Nephron (organoid): ENCODE measurements at regions not wholly inside any gene's neighbourhood (a gene's known extent, or its start where the extent isn't known, plus 50 kb on each side); places are given as distances from the start of the nearest gene placed in this dataset.

ENCODE experiments used
- H3K27ac Mint-ChIP-seq, 3 experiments: 2 replicates each; pipeline ENCODE4 v1.8.0; 2020; ENCODE audit warnings: mixed read lengths in 3 of 3, mild to moderate bottlenecking in 2 of 3, moderate library complexity in 1 of 3
- H3K27me3 Mint-ChIP-seq: 2 replicates; pipeline ENCODE4 v1.8.0; 2021; ENCODE audit warnings: low read depth, mild to moderate bottlenecking, moderate library complexity, mixed read lengths
- H3K36me3 Mint-ChIP-seq: 2 replicates; pipeline ENCODE4 v1.8.0; 2020; ENCODE audit warnings: low read depth, mixed read lengths
- H3K4me1 Mint-ChIP-seq: 2 replicates; pipeline ENCODE4 v1.8.0; 2020; ENCODE audit warnings: mixed read lengths
- H3K4me3 Mint-ChIP-seq, 3 experiments: 2 replicates each; pipeline ENCODE4 v1.8.0; 2020; ENCODE audit warnings: mild to moderate bottlenecking in 3 of 3, mixed read lengths in 3 of 3, moderate library complexity in 2 of 3
- H3K9me3 Mint-ChIP-seq: 2 replicates; pipeline ENCODE4 v1.8.0; 2020; ENCODE audit warnings: mixed read lengths
- TF ChIP-seq, protein P1 (sequence below), 3 experiments: fragments of 200-600 bp; sonication (generic); IDR thresholded peaks; one replicate each; pipeline ENCODE4 v1.5.0; 2021; ENCODE audit warnings: antibody characterized with exemption in 3 of 3; ENCODE audit not compliant: unreplicated experiment in 3 of 3

GRCh38 chr21:33126569-33126968, 56.6 kb downstream of the OLIG1 start:
- TF ChIP-seq, protein P1, sequence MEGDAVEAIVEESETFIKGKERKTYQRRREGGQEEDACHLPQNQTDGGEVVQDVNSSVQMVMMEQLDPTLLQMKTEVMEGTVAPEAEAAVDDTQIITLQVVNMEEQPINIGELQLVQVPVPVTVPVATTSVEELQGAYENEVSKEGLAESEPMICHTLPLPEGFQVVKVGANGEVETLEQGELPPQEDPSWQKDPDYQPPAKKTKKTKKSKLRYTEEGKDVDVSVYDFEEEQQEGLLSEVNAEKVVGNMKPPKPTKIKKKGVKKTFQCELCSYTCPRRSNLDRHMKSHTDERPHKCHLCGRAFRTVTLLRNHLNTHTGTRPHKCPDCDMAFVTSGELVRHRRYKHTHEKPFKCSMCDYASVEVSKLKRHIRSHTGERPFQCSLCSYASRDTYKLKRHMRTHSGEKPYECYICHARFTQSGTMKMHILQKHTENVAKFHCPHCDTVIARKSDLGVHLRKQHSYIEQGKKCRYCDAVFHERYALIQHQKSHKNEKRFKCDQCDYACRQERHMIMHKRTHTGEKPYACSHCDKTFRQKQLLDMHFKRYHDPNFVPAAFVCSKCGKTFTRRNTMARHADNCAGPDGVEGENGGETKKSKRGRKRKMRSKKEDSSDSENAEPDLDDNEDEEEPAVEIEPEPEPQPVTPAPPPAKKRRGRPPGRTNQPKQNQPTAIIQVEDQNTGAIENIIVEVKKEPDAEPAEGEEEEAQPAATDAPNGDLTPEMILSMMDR (IDR thresholded peaks at IDR 0.05; ENCODE audit: unreplicated experiment in 3 of 3) = no peak
- Mint-ChIP-seq H3K4me3 (no peak overlapping the region), H3K36me3 (no peaks in the 10 kb centered on the region), H3K9me3 (no peaks in the 10 kb centered on the region), H3K27me3 (peaks cover 63% of the 10 kb centered on the region), H3K4me1 (peaks cover 10% of the 10 kb centered on the region), H3K27ac (no peak overlapping the region)

GRCh38 chr21:33127154-33127867, 57.4 kb downstream of the OLIG1 start:
- TF ChIP-seq, protein P1 (IDR thresholded peaks at IDR 0.05; ENCODE audit: unreplicated experiment in 3 of 3) = peak; percentile 71 to 75 (median 72)
- Mint-ChIP-seq H3K27ac (no peak overlapping the region), H3K4me3 (peak overlapping the region; percentile 69 to 78 (median 73)), H3K9me3 (no peaks in the 10 kb centered on the region), H3K36me3 (no peaks in the 10 kb centered on the region), H3K27me3 (peaks cover 68% of the 10 kb centered on the region), H3K4me1 (peaks cover 10% of the 10 kb centered on the region)

- Mint-ChIP-seq H3K9me3 (no peaks in the 10 kb centered on the region), H3K4me3 (no peak overlapping the region), H3K4me1 (peaks cover 10% of the 10 kb centered on the region), H3K36me3 (no peaks in the 10 kb centered on the region), H3K27me3 (peaks cover 73% of the 10 kb centered on the region), H3K27ac (no peak overlapping the region)
- TF ChIP-seq, protein P1 (IDR thresholded peaks at IDR 0.05; ENCODE audit: unreplicated experiment in 3 of 3) = no peak
These were observed 57.9 kb downstream of the OLIG1 start for GRCh38 chr21:33127868-33128242.

DNA sequence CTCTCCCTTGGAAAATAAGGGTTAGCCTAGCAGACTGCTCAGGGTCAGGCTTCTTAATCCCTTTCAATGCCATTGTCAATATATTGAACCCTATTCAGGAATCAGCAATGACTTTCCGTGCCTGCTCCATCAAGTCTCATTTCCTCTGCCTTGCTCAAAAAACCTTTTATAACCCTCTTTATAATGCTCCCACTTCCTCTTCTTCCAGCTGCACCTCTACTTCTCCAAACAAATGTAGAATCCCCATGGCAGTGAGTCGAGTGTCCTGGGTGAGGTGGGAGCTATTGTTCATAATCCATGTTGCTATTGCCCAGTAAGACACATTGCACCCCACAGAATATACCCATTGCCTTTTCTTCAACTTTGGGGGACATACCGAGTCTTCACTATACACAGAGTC, 58.6 kb downstream of the OLIG1 start:
- TF ChIP-seq, protein P1 (IDR thresholded peaks at IDR 0.05; ENCODE audit: unreplicated experiment in 3 of 3) = no peak
- H3K4me3 Mint-ChIP-seq = no peak overlapping the region
- no peak overlapping the region for H3K27ac Mint-ChIP-seq
- no peaks in the 10 kb centered on the region for H3K9me3 Mint-ChIP-seq
- peaks cover 10% of the 10 kb centered on the region for H3K4me1 Mint-ChIP-seq
- no peaks in the 10 kb centered on the region for H3K36me3 Mint-ChIP-seq
- H3K27me3 Mint-ChIP-seq = peaks cover 75% of the 10 kb centered on the region

- TF ChIP-seq, protein P1 (IDR thresholded peaks at IDR 0.05; ENCODE audit: unreplicated experiment in 3 of 3) = peak in 2 of 3 experiments; percentile 13 to 17
- H3K27ac Mint-ChIP-seq = no peak overlapping the region
- no peak overlapping the region for H3K4me3 Mint-ChIP-seq
- H3K9me3 Mint-ChIP-seq = no peaks in the 10 kb centered on the region
- H3K36me3 Mint-ChIP-seq = no peaks in the 10 kb centered on the region
- H3K27me3 Mint-ChIP-seq = peaks cover 88% of the 10 kb centered on the region
- no peaks in the 10 kb centered on the region for H3K4me1 Mint-ChIP-seq
These were observed 62.1 kb downstream of the OLIG1 start for GRCh38 chr21:33132054-33132453.

DNA sequence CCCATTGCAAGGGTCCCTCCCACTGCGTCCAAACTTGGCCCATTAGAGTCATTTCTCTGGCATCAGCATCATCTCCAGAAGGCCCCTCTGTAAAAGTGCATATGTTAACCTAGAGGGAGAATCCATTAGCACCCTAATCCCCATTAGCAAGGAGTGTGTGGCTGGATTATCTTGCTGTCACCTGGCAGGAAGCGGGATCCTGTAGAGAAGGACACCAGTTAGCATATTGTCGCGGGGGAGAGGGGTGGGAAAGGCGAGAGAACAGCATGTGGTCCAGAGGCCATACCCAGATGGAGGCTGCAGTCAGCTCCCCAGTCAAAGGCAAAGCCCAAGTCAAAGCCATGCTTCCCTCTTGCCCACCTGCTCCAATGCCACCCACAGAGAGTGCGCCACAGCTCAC, 64.0 kb downstream of the OLIG1 start:
- Mint-ChIP-seq H3K4me3 (no peak overlapping the region), H3K9me3 (no peaks in the 10 kb centered on the region), H3K4me1 (no peaks in the 10 kb centered on the region), H3K36me3 (no peaks in the 10 kb centered on the region), H3K27me3 (peaks cover 86% of the 10 kb centered on the region), H3K27ac (no peak overlapping the region)
- TF ChIP-seq, protein P1 (IDR thresholded peaks at IDR 0.05; ENCODE audit: unreplicated experiment in 3 of 3) = no peak
